ENCODE measurements at regions not wholly inside any gene's neighbourhood (a gene's known extent, or its start where the extent isn't known, plus 50 kb on each side); places are given as distances from the start of the nearest gene placed in this dataset.

DNA sequence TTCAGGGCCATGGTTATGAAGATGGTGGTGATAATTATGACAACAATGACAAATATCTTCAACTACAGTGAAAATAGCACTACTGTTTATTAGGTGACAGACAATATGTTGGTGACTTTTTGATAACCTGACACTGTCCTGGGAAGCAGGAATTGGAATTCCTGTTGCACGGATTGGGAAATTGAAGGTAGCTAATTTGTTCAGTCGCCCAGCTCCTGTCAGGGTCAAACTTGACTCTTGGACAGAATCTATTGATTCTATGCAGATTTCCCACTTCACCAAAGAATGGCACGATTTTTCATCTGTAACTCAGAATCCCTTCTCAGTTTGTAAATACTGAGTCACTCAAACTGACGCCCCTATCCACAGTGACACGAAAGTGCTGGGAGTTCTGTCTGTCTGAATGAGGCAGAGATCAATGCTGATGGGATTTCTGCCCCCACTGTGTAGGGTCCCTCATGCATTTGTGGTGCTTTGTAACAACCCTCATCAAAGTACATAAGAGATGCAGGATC lies 779.5 kb upstream of the ID2 start:
- TF ChIP-seq CTCF (IDR thresholded peaks at IDR 0.05) (no peak), POLR2A (IDR thresholded peaks at IDR 0.05) (no peak)
